ENCODE measurements at regions not wholly inside any gene's neighbourhood (a gene's known extent, or its start where the extent isn't known, plus 50 kb on each side); places are given as distances from the start of the nearest gene placed in this dataset.
A peak's percentile ranks its signal among the peaks of the same experiment; 100 is the strongest.

- no peaks in the 10 kb centered on the region for H3K79me2 ChIP-seq (ENCODE audit: control insufficient read depth, low read length)
- no peaks in the 10 kb centered on the region for H3F3A ChIP-seq (ENCODE audit: control insufficient read depth, insufficient read depth)
- no peaks in the 10 kb centered on the region for H3K9me3 ChIP-seq (ENCODE audit: control insufficient read depth, insufficient read depth, low read length)
- no peaks in the 10 kb centered on the region for H3K36me3 ChIP-seq (ENCODE audit: control insufficient read depth, low read length)
- no peak overlapping the region for H3K4me2 ChIP-seq (ENCODE audit: low read length)
- H3K4me1 ChIP-seq (ENCODE audit: control insufficient read depth, low read length): peaks cover 19% of the 10 kb centered on the region
- no peak overlapping the region for H3K4me3 ChIP-seq (ENCODE audit: low read length)
- no peak overlapping the region for H3K27ac ChIP-seq (ENCODE audit: low read depth, low read length)
- no peaks in the 10 kb centered on the region for H4K20me1 ChIP-seq (ENCODE audit: control insufficient read depth, insufficient read depth, low read depth, low read length)
- 0 out of 2 replicates have a peak, but pooled peaks cover 4% of the 10 kb centered on the region for H3K27me3 ChIP-seq (ENCODE audit: control insufficient read depth, low read length)
- H3K9me2 ChIP-seq (replicated peaks; ENCODE audit: control insufficient read depth, low read length): no peaks in the 10 kb centered on the region
- TF ChIP-seq EZH2phosphoT487 (IDR thresholded peaks at IDR 0.05; ENCODE audit: borderline replicate concordance, low read length) (no peak), CTCF (IDR thresholded peaks at IDR 0.05; ENCODE audit: low read depth, low read length, poor library complexity, severe bottlenecking) (no peak)
These were observed 186.8 kb downstream of the QDPR start for GRCh38 chr4:17325098-17325497.

- no peaks in the 10 kb centered on the region for H3K9me2 ChIP-seq (replicated peaks; ENCODE audit: control insufficient read depth, low read length)
- TF ChIP-seq CTCF (IDR thresholded peaks at IDR 0.05; ENCODE audit: low read depth, low read length, poor library complexity, severe bottlenecking) (peak; percentile 57), EZH2phosphoT487 (IDR thresholded peaks at IDR 0.05; ENCODE audit: borderline replicate concordance, low read length) (no peak)
- no peaks in the 10 kb centered on the region for H4K20me1 ChIP-seq (ENCODE audit: control insufficient read depth, insufficient read depth, low read depth, low read length)
- H3K4me2 ChIP-seq (ENCODE audit: low read length): no peak overlapping the region
- no peaks in the 10 kb centered on the region for H3F3A ChIP-seq (ENCODE audit: control insufficient read depth, insufficient read depth)
- H3K27me3 ChIP-seq (ENCODE audit: control insufficient read depth, low read length): 0 out of 2 replicates have a peak, but pooled peaks cover 4% of the 10 kb centered on the region
- H3K27ac ChIP-seq (ENCODE audit: low read depth, low read length): no peak overlapping the region
- no peak overlapping the region for H3K4me3 ChIP-seq (ENCODE audit: low read length)
- H3K9me3 ChIP-seq (ENCODE audit: control insufficient read depth, insufficient read depth, low read length): no peaks in the 10 kb centered on the region
- H3K4me1 ChIP-seq (ENCODE audit: control insufficient read depth, low read length): peaks cover 13% of the 10 kb centered on the region
- H3K79me2 ChIP-seq (ENCODE audit: control insufficient read depth, low read length): no peaks in the 10 kb centered on the region
- no peaks in the 10 kb centered on the region for H3K36me3 ChIP-seq (ENCODE audit: control insufficient read depth, low read length)
These were observed 187.5 kb downstream of the QDPR start for GRCh38 chr4:17324386-17324830.

- Histone ChIP-seq H3K27ac (ENCODE audit: low read depth, low read length) (no peak overlapping the region), H3K4me2 (ENCODE audit: low read length) (no peak overlapping the region)
These were observed 188.1 kb downstream of the QDPR start for GRCh38 chr4:17323554-17324385.

More at GRCh38 chr4:17323554-17324385, 188.1 kb downstream of the QDPR start:
- Histone ChIP-seq H3K9me2 (replicated peaks; ENCODE audit: control insufficient read depth, low read length) (no peaks in the 10 kb centered on the region), H3K36me3 (ENCODE audit: control insufficient read depth, low read length) (no peaks in the 10 kb centered on the region), H3F3A (ENCODE audit: control insufficient read depth, insufficient read depth) (no peaks in the 10 kb centered on the region), H4K20me1 (ENCODE audit: control insufficient read depth, insufficient read depth, low read depth, low read length) (no peaks in the 10 kb centered on the region), H3K4me3 (ENCODE audit: low read length) (no peak overlapping the region), H3K27me3 (ENCODE audit: control insufficient read depth, low read length) (0 out of 2 replicates have a peak, but pooled peaks cover 4% of the 10 kb centered on the region), H3K4me1 (ENCODE audit: control insufficient read depth, low read length) (peaks cover 7% of the 10 kb centered on the region), H3K9me3 (ENCODE audit: control insufficient read depth, insufficient read depth, low read length) (no peaks in the 10 kb centered on the region), H3K79me2 (ENCODE audit: control insufficient read depth, low read length) (no peaks in the 10 kb centered on the region)
- no peak for TF ChIP-seq EZH2phosphoT487 (IDR thresholded peaks at IDR 0.05; ENCODE audit: borderline replicate concordance, low read length)
- TF ChIP-seq CTCF (IDR thresholded peaks at IDR 0.05; ENCODE audit: low read depth, low read length, poor library complexity, severe bottlenecking): no peak

Data from DOHH2 (cell line).